ENCODE measurements at regions not wholly inside any gene's neighbourhood (a gene's known extent, or its start where the extent isn't known, plus 50 kb on each side); places are given as distances from the start of the nearest gene placed in this dataset.

GRCh38 chr6:137407816-137408215 is 86.4 kb downstream of the OLIG3 start:
- TF ChIP-seq CTCF (IDR thresholded peaks at IDR 0.05) (no peak), POLR2A (IDR thresholded peaks at IDR 0.05) (no peak)

Measured in Peyer's patch (tissue), 4 donors.